ENCODE measurements at regions not wholly inside any gene's neighbourhood (a gene's known extent, or its start where the extent isn't known, plus 50 kb on each side); places are given as distances from the start of the nearest gene placed in this dataset.
"Not testable (repeated sequence)": the region's sequence is repeated elsewhere in the genome, so short reads cannot be mapped to it uniquely, and the experiment has no call there.

DNA sequence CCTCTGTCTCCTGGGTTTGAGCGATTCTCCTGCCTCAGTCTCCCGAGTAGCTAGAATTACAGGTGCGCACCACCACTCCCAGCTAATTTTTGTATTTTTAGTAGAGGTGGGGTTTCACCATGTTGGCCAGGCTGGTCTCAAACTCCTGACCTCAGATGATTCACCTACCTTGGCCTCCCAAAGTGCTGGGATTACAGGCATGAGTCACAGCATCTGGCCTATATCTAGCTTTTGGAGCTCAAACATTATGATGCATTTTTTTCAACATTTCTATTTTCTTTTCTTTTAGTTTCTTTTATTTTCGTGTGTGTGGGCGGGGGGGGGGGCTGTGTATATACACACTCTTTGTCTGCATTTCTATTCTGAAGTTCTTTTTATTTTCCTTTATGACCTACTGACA, 85.6 kb upstream of the PEG3 start:
- TF ChIP-seq POLR2A (IDR thresholded peaks at IDR 0.05): not testable (repeated sequence)
- TF ChIP-seq, protein P1, sequence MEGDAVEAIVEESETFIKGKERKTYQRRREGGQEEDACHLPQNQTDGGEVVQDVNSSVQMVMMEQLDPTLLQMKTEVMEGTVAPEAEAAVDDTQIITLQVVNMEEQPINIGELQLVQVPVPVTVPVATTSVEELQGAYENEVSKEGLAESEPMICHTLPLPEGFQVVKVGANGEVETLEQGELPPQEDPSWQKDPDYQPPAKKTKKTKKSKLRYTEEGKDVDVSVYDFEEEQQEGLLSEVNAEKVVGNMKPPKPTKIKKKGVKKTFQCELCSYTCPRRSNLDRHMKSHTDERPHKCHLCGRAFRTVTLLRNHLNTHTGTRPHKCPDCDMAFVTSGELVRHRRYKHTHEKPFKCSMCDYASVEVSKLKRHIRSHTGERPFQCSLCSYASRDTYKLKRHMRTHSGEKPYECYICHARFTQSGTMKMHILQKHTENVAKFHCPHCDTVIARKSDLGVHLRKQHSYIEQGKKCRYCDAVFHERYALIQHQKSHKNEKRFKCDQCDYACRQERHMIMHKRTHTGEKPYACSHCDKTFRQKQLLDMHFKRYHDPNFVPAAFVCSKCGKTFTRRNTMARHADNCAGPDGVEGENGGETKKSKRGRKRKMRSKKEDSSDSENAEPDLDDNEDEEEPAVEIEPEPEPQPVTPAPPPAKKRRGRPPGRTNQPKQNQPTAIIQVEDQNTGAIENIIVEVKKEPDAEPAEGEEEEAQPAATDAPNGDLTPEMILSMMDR (IDR thresholded peaks at IDR 0.05): not testable (repeated sequence)

All from adrenal gland (tissue), 5 donors.